ENCODE measurements at regions not wholly inside any gene's neighbourhood (a gene's known extent, or its start where the extent isn't known, plus 50 kb on each side); places are given as distances from the start of the nearest gene placed in this dataset.
"Not testable (repeated sequence)": the region's sequence is repeated elsewhere in the genome, so short reads cannot be mapped to it uniquely, and the experiment has no call there.

DNA sequence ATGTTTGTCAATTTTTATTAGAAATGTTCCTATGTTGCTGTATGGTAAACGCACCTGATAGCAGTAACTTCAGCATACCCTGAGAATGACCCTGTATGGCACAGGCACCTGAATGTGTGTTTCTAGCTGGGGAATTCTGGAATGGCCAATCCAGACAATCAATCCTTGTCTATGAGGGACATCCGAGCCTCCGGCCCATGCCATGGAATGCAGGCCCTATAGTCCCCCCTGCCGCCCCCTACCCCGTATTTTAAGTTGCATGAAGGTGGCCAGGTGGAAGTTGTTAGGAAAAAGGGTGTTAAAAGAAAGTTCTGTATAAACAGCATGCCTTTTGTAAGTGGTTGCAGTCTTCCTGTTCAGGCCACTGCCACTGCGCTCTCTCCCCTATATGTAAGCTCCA, 595.9 kb downstream of the DSC3 start:
- no peak for DNase-seq (ENCODE audit: low spot score)

- no peak for DNase-seq (ENCODE audit: low spot score)
These were observed 598.0 kb downstream of the DSC3 start for GRCh38 chr18:30444544-30444943.

DNA sequence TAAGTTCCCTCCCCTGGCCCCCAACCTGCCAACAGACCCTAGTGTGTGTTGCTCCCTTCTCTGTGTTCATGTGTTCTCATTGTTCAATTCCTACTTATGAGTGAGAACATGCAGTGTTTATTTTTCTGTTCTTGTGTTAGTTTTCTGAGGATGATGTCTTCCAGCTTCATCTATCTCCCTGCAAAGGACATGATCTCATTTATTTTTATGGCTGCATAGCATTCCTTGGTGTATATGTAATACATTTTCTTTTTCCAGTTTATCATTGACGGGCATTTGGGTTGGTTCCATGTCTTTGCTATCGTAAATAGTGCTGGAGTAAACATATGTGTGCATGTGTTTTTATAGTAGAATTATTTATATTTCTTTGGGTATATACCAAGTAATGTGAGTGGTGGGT, 602.2 kb downstream of the DSC3 start:
- no peak for DNase-seq (ENCODE audit: low spot score)

DNA sequence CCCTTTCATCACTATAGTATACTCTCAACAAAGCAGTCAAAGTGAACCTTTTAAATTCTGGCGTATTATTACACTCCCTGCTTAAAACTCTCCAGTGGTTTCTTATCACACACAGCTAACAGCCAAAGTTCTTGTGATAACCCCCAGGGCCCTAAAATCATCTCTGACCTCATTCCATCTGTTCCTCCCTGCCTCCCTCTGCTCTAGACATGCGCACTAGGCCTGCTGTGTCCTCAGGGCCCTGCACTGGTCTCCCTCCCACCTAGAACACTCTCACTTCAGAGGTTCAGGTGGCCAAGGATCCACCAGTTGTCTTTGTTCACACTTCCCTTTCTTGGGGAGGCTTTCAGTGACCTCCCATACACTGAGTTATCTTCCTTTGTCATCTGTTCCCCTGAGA, 603.4 kb downstream of the DSC3 start:
- DNase-seq (ENCODE audit: low spot score), result no peak

GRCh38 chr18:30432349-30432748, 610.2 kb downstream of the DSC3 start:
- no peak for DNase-seq (ENCODE audit: low spot score)

DNA sequence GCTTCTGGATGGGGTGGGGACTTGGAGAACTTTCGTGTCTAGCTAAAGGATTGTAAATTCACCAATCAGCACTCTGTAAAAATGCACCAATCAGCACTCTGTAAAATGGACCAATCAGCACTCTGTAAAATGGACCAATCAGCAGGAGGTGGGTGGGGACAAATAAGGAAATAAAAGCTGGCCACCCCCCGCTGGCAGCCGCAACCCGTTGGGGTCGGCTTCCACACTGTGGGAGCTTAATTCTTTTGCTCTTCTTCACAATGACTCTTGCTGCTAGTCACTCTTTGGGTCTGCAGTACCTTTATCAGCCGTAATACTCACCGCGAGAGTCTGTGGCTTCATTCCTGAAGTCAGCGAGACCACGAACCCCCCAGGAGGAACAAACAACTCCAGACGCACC, 623.1 kb downstream of the DSC3 start:
- not testable (repeated sequence) for DNase-seq (ENCODE audit: low spot score)

- no peak for DNase-seq (ENCODE audit: low spot score)
These were observed 626.6 kb downstream of the DSC3 start for GRCh38 chr18:30415903-30416302.

- DNase-seq (ENCODE audit: low spot score), result no peak
These were observed 633.4 kb downstream of the DSC3 start for GRCh38 chr18:30409120-30409519.

DNA sequence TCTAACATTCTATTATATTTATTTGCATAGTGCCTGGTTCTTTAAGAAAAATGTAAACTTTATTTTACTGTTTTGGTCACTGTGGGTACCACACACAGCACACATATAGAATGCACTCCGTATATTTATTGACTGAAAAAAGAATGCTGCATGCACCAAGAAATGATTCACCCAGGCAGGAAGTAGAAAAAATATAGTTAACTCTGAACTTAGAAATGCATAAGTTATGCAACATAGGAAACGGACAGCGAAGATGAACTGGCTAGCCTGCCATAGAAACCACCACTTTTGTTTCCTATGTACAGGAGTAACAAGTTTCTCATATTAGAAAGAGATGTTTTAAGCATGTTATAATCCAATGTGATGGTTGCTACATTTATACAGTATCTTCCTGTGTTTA, 635.8 kb downstream of the DSC3 start:
- no peak for DNase-seq (ENCODE audit: low spot score)

DNA sequence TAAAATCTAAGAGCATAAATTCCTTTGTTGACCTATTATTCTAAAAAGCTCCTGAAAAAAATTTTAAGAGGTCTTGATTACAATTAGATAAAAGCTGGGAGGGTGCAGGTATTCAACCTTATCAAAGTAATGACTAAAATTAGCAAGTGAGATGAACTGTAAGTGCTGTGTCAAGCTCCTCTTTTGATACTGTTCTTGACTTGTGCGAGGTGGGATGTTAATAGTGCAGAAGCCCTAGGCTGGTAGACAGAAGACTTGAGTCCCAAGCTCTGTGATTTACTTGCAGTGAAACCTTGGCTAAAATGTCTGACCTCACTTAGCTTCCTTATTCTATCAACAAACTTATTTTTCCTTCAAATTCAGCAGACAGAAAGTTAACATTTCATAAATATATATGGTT, 637.5 kb downstream of the DSC3 start:
- DNase-seq (ENCODE audit: low spot score), result no peak

GRCh38 chr18:30404422-30404821, 638.1 kb downstream of the DSC3 start:
- no peak for DNase-seq (ENCODE audit: low spot score)

DNA sequence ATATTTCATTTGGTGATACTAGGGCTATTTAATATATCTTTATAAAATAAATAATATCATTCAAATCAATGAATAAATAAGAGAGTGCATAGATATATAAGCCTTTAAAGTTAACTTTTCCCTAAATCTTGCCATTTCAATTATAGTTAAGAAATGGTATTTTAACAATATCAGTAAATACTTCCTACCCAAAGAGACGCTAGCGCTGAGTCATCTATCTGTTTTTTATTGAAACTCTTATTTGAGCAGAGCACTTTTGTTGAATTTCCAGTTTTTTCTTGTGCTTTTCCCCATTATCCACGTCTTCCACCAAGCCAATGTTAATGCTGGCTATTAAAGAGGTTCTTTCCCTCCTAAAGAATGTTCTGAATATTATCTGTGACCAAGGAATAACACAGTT, 639.3 kb downstream of the DSC3 start:
- DNase-seq (ENCODE audit: low spot score), result no peak

DNA sequence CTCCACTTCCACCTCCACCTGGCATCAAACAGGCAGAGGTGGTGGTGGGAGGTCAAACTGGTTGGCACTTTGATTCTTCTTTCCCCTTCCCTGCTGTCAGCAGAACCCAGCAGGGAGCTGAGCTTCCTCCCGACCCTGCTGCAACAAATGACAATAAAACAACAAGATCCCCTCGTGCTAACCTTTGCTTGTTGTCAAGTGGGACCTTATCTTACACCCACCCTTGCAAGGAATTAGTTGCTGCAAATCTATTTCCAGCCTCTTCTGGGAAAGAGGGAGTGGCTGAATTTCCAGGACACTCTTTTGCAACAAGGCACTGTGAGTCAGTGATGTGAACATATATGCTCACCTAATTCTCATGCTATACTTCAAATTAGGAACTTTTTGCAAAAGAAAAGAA, 655.1 kb downstream of the DSC3 start:
- no peak for DNase-seq (ENCODE audit: low spot score)

- DNase-seq (ENCODE audit: low spot score), result no peak
These were observed 655.9 kb downstream of the DSC3 start for GRCh38 chr18:30386624-30387023.

DNA sequence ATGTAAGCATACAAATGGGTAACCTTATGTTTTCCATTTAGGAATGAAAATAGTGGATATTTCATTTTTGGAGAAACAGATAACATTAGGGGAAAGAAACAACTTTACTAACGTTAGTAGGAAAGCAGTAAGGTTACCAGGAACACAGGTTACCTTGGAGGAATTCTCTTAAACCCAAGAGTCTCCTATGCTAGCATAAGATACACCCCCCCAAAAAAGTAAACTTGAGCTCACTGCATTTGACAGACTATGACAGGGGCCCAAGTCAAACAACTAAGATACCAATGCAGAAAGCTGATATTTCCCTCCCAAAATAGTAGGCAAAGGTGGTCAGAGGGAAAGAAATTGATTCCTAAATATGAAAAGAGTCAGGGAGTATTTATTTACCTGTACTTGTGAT, 656.9 kb downstream of the DSC3 start:
- no peak for DNase-seq (ENCODE audit: low spot score)

DNA sequence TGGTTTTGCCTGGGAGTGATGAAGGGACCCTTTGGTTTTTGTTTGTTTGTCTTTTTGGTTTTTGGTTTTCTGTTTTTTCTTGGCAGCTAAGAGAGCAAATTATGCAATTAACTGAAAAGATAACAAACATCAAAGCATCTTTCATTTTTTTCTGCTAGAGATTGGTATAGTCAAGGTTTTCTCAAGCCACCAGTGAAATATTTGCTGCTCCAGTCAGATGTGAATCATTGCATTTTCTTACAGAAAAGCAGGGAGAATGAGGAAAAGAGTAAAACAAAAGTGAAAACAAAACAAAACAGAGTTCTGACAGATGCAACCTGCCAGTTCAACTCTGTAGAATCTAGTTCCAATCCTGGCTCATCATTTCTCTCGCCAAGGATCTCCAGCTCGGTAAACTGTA, 660.7 kb downstream of the DSC3 start:
- no peak for DNase-seq (ENCODE audit: low spot score)

DNA sequence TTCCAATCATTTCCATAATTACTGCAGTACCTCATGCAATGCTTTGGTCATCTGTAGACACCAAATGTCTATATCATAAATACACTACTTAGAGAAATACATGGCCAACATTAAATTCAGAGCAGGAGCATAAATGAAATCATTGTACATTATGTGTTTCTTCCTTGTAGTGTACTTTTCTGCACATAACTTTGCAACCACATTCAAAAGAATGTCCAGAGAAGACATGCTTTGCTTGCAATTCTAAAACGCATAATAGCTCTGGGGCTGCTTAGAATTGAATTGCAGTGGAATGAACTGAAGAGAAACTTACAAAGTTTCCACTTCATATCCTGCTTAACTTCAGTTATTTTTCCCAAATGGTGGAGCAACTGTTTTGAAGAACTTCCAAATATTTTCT, 664.4 kb downstream of the DSC3 start:
- DNase-seq (ENCODE audit: low spot score), result no peak

GRCh38 chr18:30376515-30376914, 666.0 kb downstream of the DSC3 start:
- DNase-seq (ENCODE audit: low spot score), result no peak

DNA sequence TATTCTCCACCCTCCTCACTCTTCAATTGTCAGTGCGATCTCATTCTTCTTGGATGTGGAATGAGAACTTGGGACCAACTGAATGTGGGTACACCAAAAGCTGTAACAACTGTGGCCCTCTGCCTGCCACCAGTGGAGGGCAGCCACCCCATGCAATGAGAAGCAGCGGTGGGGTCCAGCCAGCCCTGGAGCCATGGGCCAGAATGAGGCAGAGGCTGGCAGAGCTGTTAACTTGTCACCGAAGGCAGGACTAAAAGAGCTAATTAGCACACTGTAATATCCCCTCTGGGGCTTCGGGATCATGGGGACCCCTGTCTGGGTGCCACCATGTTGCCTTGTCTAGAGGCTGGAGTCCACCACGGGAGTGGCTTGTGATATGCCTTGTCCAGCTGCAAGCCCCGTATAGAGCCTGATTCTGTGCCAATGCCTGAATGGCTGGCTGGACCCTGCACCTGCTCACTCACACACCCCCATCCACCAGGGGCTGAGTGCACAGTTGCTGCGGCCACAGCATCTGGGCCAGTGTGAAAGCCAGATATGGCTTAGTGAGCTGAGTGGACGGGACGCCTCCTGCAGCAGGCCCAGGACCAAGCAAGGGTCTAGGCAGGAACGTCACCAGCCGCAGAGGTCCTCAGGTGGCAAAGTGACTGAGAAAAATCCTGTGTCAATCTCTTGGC, 680.5 kb downstream of the DSC3 start:
- no peak for DNase-seq (ENCODE audit: low spot score)

GRCh38 chr18:30359521-30359920, 683.0 kb downstream of the DSC3 start:
- no peak for DNase-seq (ENCODE audit: low spot score)

DNA sequence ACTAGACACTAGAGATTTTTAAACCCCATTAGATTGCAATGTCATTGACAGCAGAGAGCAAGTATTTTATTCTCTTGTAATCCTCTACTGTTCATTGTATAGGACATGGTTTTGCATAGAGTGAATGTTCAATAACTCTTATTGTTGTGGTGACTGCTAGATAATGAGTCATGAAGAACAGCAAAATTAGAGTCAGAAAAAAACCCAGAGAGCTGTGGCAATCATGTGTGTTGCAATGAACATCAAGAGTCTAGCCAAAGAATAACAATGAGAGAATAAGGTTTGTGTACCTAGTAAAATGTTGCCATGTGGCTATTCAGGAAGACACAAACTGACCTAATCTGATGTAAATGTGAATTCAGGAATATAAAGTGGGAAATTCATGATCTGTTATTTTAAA, 684.0 kb downstream of the DSC3 start:
- peak; percentile 1 for DNase-seq (ENCODE audit: low spot score)

GRCh38 chr18:30352551-30353168, 689.9 kb downstream of the DSC3 start:
- no peak for DNase-seq (ENCODE audit: low spot score)

GRCh38 chr18:30350263-30350662, 692.3 kb downstream of the DSC3 start:
- DNase-seq (ENCODE audit: low spot score), result no peak

GRCh38 chr18:30343090-30343489, 699.5 kb downstream of the DSC3 start:
- no peak for DNase-seq (ENCODE audit: low spot score)
